Stimulated activated CD4-positive, alpha-beta T cell treated with anti-CD3 and anti-CD28 coated beads, Interleukin-15, amount 100 ng/mL, for 48 hours (primary cell): ENCODE measurements at regions not wholly inside any gene's neighbourhood (a gene's known extent, or its start where the extent isn't known, plus 50 kb on each side); places are given as distances from the start of the nearest gene placed in this dataset.

ENCODE experiments used
- DNase-seq, 2 donors: peaks; one replicate each; pipeline ENCODE4 v3.0.0-alpha.2; 2020; ENCODE audit warnings: low read depth in 2 of 2

DNA sequence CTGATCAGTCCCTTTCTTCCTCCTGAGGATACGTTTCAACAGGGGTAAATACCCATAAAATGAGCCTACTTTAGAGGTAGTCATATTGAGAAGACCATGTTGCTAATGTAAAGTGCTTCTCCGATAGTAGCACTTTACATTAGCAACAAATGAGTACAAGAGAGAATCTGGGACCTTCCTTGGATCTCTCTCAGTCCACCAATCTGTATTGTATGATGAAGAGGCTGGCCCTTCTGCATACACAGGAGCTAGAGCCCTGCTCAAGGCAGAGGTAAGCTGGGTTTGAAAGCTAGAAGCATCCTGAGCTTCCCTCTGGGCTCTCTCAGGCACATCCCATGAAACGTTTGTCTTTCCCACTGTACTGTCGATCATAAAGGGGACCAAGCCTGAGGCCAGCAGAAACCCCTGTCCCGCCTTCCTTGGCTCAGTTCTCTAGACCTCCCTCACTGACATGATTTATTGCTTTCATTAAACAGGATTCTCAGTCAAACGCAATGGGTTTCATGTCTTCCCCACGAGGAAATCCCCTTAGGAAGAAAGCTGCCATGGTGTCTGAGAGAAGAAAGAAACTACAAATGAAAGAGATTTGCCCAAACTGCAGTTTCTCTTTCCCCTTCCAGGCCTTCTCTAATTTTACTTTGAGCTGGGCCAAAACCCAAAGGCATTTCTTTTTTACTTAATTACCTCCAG, 62.8 kb upstream of the BCAR3 start:
- DNase-seq, result no peak

DNA sequence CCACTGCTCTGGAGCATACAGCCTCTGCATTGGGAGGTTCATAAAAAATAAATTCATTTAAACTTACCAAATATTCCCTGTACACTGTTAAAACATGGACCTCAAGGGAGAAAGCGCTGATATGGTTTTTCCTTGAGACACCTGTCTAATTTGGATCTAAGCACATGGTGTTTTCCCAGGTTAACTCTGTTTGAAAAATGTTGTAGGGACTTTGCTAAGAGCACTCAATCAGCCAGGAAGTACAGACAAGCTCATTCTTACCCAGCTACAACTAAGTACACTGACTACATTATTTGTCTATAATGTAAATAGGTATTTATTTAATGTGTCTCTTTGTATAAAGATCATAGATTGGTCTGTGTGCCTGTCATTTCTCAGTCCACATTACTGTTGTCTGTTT, 61.8 kb upstream of the BCAR3 start:
- no peak for DNase-seq

GRCh38 chr1:93740601-93741031, 59.0 kb upstream of the BCAR3 start:
- no peak for DNase-seq

- no peak for DNase-seq
These were observed 58.5 kb upstream of the BCAR3 start for GRCh38 chr1:93740157-93740556.

- no peak for DNase-seq
These were observed 57.8 kb upstream of the BCAR3 start for GRCh38 chr1:93739472-93739871.

DNA sequence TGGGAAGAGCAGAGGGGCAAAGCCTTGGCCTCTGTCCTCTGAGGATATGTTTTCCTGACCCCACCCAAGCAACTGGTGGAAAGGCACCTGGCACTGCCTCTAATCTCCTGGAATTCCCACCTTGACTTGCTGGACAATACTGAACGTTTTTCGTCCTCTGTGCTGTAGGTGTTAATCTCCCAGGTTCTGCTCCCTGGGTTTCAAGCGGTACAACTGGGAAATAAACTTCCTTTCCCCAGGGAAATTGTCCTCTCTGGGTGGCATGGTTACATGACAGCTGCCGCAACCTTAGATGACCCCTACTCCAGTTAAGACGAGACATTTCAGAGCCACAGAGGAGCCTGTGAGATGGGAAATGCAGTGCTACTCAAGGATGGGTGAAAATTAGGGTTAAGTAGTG, 57.3 kb upstream of the BCAR3 start:
- DNase-seq, result no peak

DNA sequence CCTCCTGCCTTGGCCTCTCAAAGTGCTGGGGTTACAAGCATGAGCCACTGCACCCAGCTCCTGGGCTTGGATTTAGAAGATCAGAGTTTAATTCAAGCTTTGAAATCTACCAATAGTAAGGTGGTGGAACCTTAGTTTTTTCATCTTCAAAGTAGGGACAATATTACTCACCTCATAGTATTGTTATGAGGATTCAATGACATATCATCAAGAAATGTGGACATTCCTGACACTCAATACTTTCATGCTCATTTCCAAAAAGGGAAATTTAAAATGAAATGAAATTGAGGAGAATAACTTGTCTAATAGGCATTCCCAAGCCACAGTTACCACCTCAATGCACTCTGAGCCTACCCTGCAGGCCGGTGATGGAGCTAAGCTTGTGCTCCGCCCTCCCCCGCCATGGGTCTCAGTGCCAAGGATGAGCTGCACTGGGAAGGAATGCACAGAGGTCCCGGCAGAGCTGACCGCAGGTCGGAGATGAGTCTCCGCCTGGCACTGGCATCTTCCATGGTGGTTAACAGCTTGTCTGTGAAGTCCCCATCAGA, 56.5 kb upstream of the BCAR3 start:
- DNase-seq, result no peak

DNA sequence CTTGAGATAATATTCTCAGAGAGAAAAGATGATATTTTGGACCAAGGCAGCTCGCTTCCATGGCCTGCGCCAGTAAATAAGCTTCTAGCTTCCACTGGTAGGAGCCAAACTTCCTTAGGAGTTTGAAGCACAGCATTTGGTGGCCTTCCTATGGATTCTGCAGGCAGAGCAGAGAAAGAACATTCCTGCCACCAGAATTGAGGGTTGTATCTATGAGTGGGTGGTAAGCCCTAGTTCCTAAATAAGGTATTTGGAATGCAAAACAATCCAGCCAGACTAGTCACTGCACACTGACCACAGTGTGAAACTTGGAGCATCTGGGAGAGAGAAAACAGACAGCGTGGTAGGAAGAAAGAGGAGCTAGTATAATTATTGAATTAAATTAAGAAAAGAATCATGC, 54.1 kb upstream of the BCAR3 start:
- no peak for DNase-seq

GRCh38 chr1:93734999-93735398, 53.4 kb upstream of the BCAR3 start:
- DNase-seq, result no peak

GRCh38 chr1:93733340-93733739, 51.7 kb upstream of the BCAR3 start:
- no peak for DNase-seq

DNA sequence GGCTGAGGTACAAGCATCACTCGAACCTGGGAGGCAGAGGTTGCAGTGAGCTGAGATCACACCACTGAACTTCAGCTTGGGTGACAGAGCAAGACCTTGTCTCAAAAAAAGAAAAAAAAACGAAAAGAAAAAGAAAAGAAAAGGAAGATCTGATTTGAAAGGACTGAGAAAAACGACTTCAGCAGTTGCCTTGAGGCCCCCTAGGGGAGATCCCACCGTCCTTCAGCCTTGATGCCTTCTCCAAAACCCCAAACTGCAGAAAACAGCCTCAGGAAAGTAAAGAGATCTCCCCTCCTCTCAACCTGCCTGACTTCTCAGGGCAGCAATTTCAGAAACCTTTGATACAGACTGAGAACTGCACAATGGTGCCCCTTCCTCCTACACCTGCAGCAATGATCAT, 50.9 kb upstream of the BCAR3 start:
- DNase-seq, result no peak
